ENCODE measurements at regions not wholly inside any gene's neighbourhood (a gene's known extent, or its start where the extent isn't known, plus 50 kb on each side); places are given as distances from the start of the nearest gene placed in this dataset.

DNA sequence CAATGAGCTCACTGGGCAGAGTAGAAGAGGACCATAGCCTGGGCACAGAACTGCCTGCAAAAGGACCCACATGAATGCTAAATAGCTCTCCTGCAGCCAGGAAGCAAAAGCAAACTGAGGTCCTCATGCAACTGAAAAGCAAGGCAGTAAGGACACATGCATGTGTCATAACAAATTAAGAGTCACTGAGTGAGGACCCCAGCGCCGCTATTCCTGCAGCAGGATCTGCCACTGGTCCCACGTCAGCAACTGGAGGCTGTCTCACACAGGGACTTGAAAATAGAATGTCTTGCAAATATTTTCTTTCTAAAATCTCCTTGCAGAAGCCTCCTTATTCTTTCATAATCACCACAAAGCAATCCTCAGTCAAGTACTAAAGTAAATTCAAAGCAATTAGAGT is 559.6 kb upstream of the DAB1 start:
- DNase-seq: no peak

GRCh38 chr1:57982852-57983251 is 559.0 kb upstream of the DAB1 start:
- no peak for DNase-seq

GRCh38 chr1:57976216-57976615 is 552.4 kb upstream of the DAB1 start:
- no peak for DNase-seq

DNA sequence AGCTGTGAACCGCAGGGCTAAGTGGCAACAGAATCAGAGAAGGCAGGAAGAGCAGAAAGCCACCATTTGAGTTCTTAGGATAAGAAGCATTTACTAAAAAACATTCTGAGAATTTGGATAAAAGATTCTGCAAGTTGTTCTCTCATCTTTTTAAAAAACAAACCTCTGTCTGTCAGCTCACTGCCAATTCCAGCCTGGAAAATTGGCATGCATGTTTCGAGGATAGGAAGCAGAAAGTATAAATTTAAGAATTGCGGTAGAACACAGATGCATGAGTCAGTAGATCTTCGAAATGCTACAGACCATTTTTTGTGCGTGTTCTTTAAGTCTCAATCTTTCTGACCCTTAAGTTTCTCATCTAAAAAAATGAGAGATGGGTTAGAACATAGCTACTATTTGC is 544.5 kb upstream of the DAB1 start:
- DNase-seq: no peak

DNA sequence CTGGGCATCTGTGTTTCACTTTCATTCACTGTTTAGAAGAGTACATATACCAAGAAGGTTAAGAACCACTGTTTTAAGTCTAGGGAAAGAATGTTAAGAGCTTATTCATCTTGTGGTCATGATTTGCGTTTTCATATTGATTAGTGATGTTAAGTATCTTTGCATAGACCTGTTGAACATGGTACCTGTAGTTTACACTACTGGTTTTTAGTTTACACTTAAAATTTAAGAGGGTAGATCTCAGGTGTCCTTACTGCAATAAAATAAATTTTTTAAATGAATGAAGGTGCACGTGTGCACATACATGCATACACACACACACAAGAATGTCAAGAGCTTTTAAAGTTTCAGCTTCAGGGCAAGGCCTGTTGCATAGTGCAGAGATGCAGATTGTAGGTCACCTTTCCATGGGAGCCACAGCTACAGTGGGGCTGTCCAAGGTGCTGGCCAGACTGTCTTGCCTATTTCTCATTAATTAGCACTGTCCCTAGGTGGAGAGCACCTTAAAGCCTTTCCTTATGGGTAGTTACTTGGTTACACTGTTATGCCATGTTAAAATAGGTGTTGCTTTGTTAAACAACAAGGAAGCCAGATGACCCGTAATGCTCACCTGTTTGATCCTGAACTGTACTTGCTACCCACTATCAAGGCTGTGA is 543.0 kb upstream of the DAB1 start:
- DNase-seq: no peak

- DNase-seq: no peak
Measured at GRCh38 chr1:57966340-57966739, 542.5 kb upstream of the DAB1 start.

DNA sequence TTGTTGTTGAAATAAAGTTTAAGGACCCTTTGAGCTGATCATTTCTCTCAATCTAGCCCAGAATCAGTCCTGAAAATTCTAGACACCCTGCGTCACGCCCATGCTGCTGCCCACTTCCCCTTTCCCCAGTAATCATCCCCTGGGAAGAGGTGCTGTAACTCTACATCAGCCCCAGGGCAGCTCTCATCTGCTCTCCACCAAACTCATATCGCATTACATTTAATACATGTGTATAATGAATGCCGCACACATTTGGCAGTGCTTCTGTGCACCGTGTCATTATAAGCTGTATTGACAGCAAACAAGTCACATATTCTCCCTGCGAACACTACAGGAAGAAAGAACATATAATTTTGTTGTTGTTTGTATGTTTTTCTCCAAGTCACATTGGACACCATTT is 539.7 kb upstream of the DAB1 start:
- peak; percentile 63 for DNase-seq

GRCh38 chr1:57959531-57960241 is 535.8 kb upstream of the DAB1 start:
- DNase-seq: no peak

- no peak for DNase-seq
Measured at GRCh38 chr1:57957576-57957975, 533.7 kb upstream of the DAB1 start.

DNA sequence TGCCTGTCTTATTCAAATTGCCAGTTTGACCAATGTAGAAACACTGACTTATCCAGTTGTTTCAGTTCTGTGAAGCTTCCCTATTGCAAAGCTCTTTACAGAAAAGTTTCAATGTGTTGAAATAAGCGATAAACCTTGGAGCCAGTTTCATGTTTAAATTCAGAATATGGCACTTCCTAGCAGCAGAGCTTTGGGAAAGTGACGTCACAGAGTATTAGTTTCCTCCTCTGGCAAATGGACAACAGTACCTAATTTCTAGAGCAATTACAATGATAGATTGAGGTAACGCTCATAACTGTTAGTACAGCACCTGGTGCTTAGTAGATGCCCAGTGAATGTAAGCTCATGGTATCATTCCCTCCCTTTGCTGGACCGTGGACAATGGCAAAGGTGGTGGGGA is 527.5 kb upstream of the DAB1 start:
- DNase-seq: no peak

DNA sequence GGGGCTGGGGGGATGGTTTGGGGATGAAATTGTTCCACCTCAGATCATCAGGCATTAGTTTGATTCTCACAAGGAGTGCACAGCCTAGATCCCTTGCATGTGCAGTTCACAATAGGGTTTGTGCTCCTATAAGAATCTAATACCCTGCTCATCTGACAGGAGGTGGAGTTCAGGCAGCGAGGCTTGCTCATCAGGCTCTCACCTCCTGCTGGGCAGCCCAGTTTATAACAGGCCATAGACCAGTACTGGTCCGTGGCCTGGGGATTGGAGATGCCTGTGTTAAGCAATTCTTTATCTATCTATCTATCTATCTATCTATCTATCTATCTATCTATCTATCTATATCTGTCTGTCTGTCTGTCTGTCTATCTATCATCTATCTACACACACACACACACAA is 525.3 kb upstream of the DAB1 start:
- no peak for DNase-seq

- no peak for DNase-seq
Measured at GRCh38 chr1:57947471-57947870, 523.6 kb upstream of the DAB1 start.

GRCh38 chr1:57945045-57945444 is 521.2 kb upstream of the DAB1 start:
- no peak for DNase-seq

DNA sequence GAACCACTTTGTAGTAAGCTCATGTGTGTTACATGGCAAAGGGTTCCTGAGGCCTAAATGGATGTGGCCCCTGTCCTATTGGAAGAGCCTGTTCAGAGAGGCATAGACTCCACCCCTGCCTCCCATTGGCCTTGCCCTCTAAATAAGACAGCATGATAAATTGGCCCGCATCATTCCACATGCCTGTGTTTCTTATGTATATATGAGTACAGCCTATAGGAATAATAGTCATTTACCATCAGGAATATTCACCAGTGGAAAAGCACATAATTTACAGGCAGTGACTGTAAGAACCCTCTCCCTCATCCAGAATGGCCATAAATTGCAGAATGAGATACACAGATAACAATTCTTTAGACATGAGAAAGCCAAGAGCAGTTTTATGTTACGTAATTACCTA is 519.5 kb upstream of the DAB1 start:
- DNase-seq: no peak

DNA sequence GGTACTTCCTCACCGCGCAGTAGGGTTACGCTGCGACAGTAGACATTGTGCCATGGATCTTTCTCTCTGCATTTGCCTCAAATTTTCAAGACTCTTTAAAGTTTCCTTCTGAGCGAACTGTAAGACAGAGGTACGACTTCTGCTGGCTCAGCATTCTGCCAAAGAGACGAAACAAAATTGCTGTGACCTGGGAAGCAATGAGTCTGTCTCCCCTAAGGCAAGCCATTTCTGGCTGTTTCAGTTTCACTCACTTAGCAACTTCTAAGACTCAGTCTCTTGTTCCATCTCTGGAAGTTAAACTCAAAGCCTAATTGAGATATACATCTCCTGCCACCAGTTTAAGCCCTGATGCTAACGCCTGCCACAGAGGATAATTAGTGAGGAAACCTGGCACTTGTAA is 510.9 kb upstream of the DAB1 start:
- no peak for DNase-seq

DNA sequence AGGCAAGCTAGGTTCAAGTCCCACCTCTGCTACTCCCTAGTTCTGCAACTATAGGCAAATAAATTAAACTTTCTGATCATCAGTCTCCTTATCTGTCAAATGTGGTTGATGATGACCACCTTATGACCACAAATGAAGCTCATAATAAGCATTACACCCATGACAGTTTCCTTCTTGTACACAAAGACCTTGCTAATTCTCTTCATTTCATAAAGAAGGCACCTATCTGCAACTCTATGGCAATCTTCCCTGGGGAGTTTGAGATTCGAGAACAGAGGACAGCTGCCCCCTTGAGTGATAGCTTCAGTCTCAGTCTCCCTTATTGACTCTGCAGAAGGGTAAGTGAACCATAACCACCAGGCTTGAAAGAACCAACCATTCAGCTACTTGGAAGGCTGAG is 503.1 kb upstream of the DAB1 start:
- DNase-seq: no peak

GRCh38 chr1:57926025-57926552 is 502.2 kb upstream of the DAB1 start:
- DNase-seq: no peak

DNA sequence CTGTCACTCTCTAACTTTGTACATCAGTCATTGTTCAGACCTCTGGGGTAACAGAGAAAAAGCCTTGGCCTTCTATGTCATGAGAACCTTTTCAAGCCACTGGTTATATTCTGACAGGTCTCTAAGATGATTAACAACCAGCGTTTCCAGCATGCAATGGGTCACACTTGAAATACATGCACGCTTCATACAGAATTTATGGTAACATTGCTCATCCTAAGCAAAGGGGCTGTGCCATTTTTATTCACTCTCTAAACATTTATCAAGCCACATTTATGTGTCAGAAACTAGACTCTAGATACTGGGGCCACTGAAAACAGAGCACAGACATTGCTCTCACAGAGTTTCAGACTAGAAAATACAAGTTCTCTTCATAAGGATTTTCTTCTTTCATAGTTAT is 501.4 kb upstream of the DAB1 start:
- no peak for DNase-seq

GRCh38 chr1:57922130-57922529 is 498.3 kb upstream of the DAB1 start:
- no peak for DNase-seq

DNA sequence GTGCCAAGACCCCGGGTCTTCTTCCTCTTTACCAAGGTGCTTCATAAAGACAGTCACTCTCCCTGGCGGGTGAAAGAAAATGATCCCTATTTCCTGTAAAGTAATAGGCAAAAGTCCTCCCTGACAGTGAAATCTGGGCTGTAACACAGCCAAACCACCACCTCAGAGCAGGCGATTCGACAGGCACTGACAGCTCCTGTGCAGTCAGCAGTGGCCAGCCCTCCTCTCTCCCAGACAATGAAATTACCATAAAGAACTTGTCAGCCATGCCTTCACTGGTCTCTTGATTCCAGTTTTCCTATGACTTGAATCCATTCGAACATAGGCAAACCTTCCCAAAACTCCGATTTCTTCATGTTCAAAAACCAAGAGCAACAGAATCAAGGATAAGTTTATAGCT is 492.2 kb upstream of the DAB1 start:
- DNase-seq: no peak

DNA sequence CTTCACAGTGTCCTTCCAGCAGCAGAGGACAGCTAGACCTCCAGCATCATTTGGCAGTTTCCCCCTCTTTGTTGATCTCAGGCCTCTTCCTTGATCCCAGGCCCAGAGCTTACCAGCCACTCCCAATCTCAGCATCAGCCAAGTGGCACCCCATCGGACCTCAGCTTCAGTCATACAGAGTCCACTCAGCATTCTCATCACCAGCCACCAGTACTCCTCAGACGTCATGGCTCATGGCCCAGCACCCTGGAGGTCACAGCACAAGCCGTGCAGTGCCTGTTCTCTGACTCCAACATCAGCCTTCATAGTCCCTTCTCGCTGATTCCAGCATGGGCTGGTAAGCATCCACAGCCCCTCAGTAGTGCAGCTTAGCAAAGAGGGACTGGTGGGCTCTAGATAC is 487.6 kb upstream of the DAB1 start:
- DNase-seq: no peak

DNA sequence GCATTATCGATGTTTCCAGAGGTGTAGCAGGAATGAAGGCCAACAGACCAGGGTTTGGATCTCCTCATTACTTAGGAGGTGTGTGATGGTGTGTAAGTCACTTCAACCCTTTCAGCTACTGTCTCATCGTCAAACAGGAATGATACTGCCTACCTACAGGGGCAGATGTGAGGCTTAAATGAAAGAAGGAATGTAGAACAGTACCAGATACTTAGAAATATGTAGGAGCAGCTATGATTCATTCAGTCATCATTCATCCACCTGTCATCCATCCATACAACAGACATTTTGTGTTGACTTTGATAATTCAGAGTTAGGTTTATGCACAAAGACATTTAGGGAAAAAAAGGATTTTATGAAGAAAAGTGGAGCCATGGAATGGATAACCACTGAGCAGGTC is 486.9 kb upstream of the DAB1 start:
- no peak for DNase-seq

DNA sequence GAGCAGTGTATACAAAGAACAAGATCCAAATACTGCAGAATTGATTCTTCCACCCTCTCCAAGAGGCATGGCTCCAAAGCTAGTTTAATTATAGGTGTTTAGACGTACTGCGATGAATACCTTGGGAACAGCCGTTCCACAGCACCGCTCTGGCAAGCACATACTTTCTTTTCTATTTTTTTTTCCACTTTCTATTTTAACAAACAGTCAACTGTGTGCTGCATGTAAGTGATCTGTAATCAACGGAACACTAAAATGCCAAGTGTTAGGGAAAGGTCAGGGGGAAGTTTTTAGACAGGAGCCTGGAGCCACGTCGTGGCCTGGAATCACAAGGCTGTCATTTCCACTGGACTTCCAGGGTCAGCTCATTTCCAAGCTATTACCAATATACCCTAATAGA is 486.4 kb upstream of the DAB1 start:
- no peak for DNase-seq

- DNase-seq: no peak
Measured at GRCh38 chr1:57908147-57908890, 484.5 kb upstream of the DAB1 start.
